Type B pancreatic cell (in vitro differentiated cells): ENCODE measurements at regions not wholly inside any gene's neighbourhood (a gene's known extent, or its start where the extent isn't known, plus 50 kb on each side); places are given as distances from the start of the nearest gene placed in this dataset.

Experiments used
- DNase-seq: peaks from one replicate; pipeline ENCODE4 v3.0.0; 2021; ENCODE audit warnings: mixed read lengths; ENCODE audit not compliant: unreplicated experiment; ENCODE audit errors: extremely low spot score
- H3K27ac Mint-ChIP-seq: 2 replicates; pipeline ENCODE4 v1.8.0; 2021; ENCODE audit warnings: mild to moderate bottlenecking, mixed read lengths
- H3K27me3 Mint-ChIP-seq: 2 replicates; pipeline ENCODE4 v1.8.0; 2021; ENCODE audit warnings: mixed read lengths
- H3K36me3 Mint-ChIP-seq: 2 replicates; pipeline ENCODE4 v1.8.0; 2021; ENCODE audit warnings: mixed read lengths
- H3K4me1 Mint-ChIP-seq: one replicate; pipeline ENCODE4 v1.8.0; 2021; ENCODE audit warnings: mixed read lengths; ENCODE audit not compliant: unreplicated experiment
- H3K4me3 Mint-ChIP-seq: 2 replicates; pipeline ENCODE4 v1.8.0; 2021; ENCODE audit warnings: mild to moderate bottlenecking, mixed read lengths
- H3K9me3 Mint-ChIP-seq: 2 replicates; pipeline ENCODE4 v1.8.0; 2021; ENCODE audit warnings: mixed read lengths
- CTCF ChIP-seq: fragments of 200-600 bp; sonication (generic); conservative IDR thresholded peaks from 2 replicates; pipeline ENCODE4 v1.5.0; 2021; ENCODE audit warnings: antibody characterized with exemption, mild to moderate bottlenecking

GRCh38 chr2:118698564-118698963 is 148.9 kb downstream of the EN1 start:
- Mint-ChIP-seq H3K9me3 (no peaks in the 10 kb centered on the region), H3K36me3 (no peaks in the 10 kb centered on the region), H3K27me3 (peaks cover 4% of the 10 kb centered on the region), H3K4me3 (no peak overlapping the region), H3K4me1 (peaks cover 5% of the 10 kb centered on the region), H3K27ac (no peak overlapping the region)
- DNase-seq, result no peak
- TF ChIP-seq CTCF, result no peak

- Mint-ChIP-seq H3K36me3 (no peaks in the 10 kb centered on the region), H3K4me3 (no peak overlapping the region), H3K27ac (no peak overlapping the region), H3K27me3 (no peaks in the 10 kb centered on the region), H3K4me1 (peaks cover 5% of the 10 kb centered on the region), H3K9me3 (no peaks in the 10 kb centered on the region)
- no peak for DNase-seq
- no peak for TF ChIP-seq CTCF
These were observed 149.7 kb downstream of the EN1 start for GRCh38 chr2:118697781-118698180.

GRCh38 chr2:118696786-118697465 is 150.5 kb downstream of the EN1 start:
- H3K4me3 Mint-ChIP-seq, result no peak overlapping the region
- no peaks in the 10 kb centered on the region for H3K36me3 Mint-ChIP-seq
- no peaks in the 10 kb centered on the region for H3K9me3 Mint-ChIP-seq
- H3K4me1 Mint-ChIP-seq, result peaks cover 5% of the 10 kb centered on the region
- no peak overlapping the region for H3K27ac Mint-ChIP-seq
- TF ChIP-seq CTCF, result no peak
- no peak for DNase-seq
- peaks cover 5% of the 10 kb centered on the region for H3K27me3 Mint-ChIP-seq

- peak; percentile 52 for DNase-seq
- peaks cover 5% of the 10 kb centered on the region for H3K4me1 Mint-ChIP-seq
- no peaks in the 10 kb centered on the region for H3K36me3 Mint-ChIP-seq
- TF ChIP-seq CTCF, result no peak
- no peak overlapping the region for H3K27ac Mint-ChIP-seq
- H3K9me3 Mint-ChIP-seq, result no peaks in the 10 kb centered on the region
- H3K4me3 Mint-ChIP-seq, result no peak overlapping the region
- peaks cover 7% of the 10 kb centered on the region for H3K27me3 Mint-ChIP-seq
These were observed 154.1 kb downstream of the EN1 start for GRCh38 chr2:118693287-118693822.

- Mint-ChIP-seq H3K9me3 (no peaks in the 10 kb centered on the region), H3K27me3 (peaks cover 7% of the 10 kb centered on the region), H3K4me3 (no peak overlapping the region), H3K4me1 (no peaks in the 10 kb centered on the region), H3K27ac (no peak overlapping the region), H3K36me3 (no peaks in the 10 kb centered on the region)
- TF ChIP-seq CTCF, result no peak
- no peak for DNase-seq
These were observed 157.6 kb downstream of the EN1 start for GRCh38 chr2:118689874-118690273.
